Right hindlimb (tissue), 1 donor: ENCODE measurements at regions not wholly inside any gene's neighbourhood (a gene's known extent, or its start where the extent isn't known, plus 50 kb on each side); places are given as distances from the start of the nearest gene placed in this dataset.
"Not testable (repeated sequence)": the region's sequence is repeated elsewhere in the genome, so short reads cannot be mapped to it uniquely, and the experiment has no call there.

Source experiments
- DNase-seq: peaks from one replicate; pipeline ENCODE4 v3.0.0-alpha.2; 2018

GRCh38 chr7:114175125-114175524, 239.5 kb upstream of the FOXP2 start:
- no peak for DNase-seq

GRCh38 chr7:114173170-114173890, 241.3 kb upstream of the FOXP2 start:
- no peak for DNase-seq

GRCh38 chr7:114169389-114169788, 245.2 kb upstream of the FOXP2 start:
- DNase-seq, result not testable (repeated sequence)

GRCh38 chr7:114160925-114161324, 242.1 kb upstream of the PPP1R3A start:
- DNase-seq, result no peak

- DNase-seq, result no peak
Measured at GRCh38 chr7:114158854-114159253, 240.0 kb upstream of the PPP1R3A start.

- no peak for DNase-seq
Measured at GRCh38 chr7:114158275-114158674, 239.5 kb upstream of the PPP1R3A start.

GRCh38 chr7:114156178-114156577, 237.4 kb upstream of the PPP1R3A start:
- DNase-seq, result no peak

GRCh38 chr7:114155116-114156110, 236.6 kb upstream of the PPP1R3A start:
- DNase-seq, result no peak

- DNase-seq, result no peak
Measured at GRCh38 chr7:114153700-114154099, 234.9 kb upstream of the PPP1R3A start.

- no peak for DNase-seq
Measured at GRCh38 chr7:114152314-114152938, 233.6 kb upstream of the PPP1R3A start.

- DNase-seq, result no peak
Measured at GRCh38 chr7:114151777-114152176, 233.0 kb upstream of the PPP1R3A start.

GRCh38 chr7:114150689-114151088, 231.9 kb upstream of the PPP1R3A start:
- no peak for DNase-seq

GRCh38 chr7:114148779-114149178, 230.0 kb upstream of the PPP1R3A start:
- no peak for DNase-seq

- no peak for DNase-seq
Measured at GRCh38 chr7:114141415-114141814, 222.6 kb upstream of the PPP1R3A start.

- no peak for DNase-seq
Measured at GRCh38 chr7:114140561-114140960, 221.8 kb upstream of the PPP1R3A start.

GRCh38 chr7:114139690-114140089, 220.9 kb upstream of the PPP1R3A start:
- DNase-seq, result not testable (repeated sequence)

GRCh38 chr7:114138587-114138986, 219.8 kb upstream of the PPP1R3A start:
- no peak for DNase-seq

GRCh38 chr7:114133717-114134116, 214.9 kb upstream of the PPP1R3A start:
- no peak for DNase-seq

- no peak for DNase-seq
Measured at GRCh38 chr7:114130866-114131265, 212.1 kb upstream of the PPP1R3A start.

GRCh38 chr7:114128880-114129279, 210.1 kb upstream of the PPP1R3A start:
- no peak for DNase-seq

GRCh38 chr7:114126095-114126494, 207.3 kb upstream of the PPP1R3A start:
- no peak for DNase-seq

- DNase-seq, result no peak
Measured at GRCh38 chr7:114112806-114113205, 194.0 kb upstream of the PPP1R3A start.

- DNase-seq, result no peak
Measured at GRCh38 chr7:114110666-114111065, 191.9 kb upstream of the PPP1R3A start.
